IMR-90 (cell line): ENCODE measurements at regions not wholly inside any gene's neighbourhood (a gene's known extent, or its start where the extent isn't known, plus 50 kb on each side); places are given as distances from the start of the nearest gene placed in this dataset.
A peak's percentile ranks its signal among the peaks of the same experiment; 100 is the strongest.

ENCODE experiments used
- ATAC-seq: fragments of 200-7000 bp; cut with Tn5 transposase; 2 replicates; pipeline ENCODE4 v1.9.1; 2020; ENCODE audit warnings: low read depth, mild to moderate bottlenecking, moderate library complexity
- BruUV-seq: library from RNA; stranded (reverse); fragments of 400-500 nt; replicated peaks from 2 replicates; lab custom pipeline; 2021; lab: Mats Ljungman, UMichigan
- CTCF ChIA-PET: fragments of 300-600 bp; formaldehyde crosslinking; extraction: SDS; loops from one replicate; lab custom pipeline; 2021; ENCODE audit warnings: antibody characterized with exemption; lab: Yijun Ruan, JAX
- POLR2A ChIA-PET: fragments of 300-600 bp; sonication (Branson Sonifier 250); formaldehyde crosslinking; loops from one replicate; lab custom pipeline; 2022; ENCODE audit warnings: antibody characterized with exemption; ENCODE audit not compliant: unreplicated experiment; lab: Charles Lee
- DNase-seq: peaks from one replicate; pipeline ENCODE4 v3.0.0; 2013
- H2AFZ ChIP-seq: replicated peaks from 2 replicates; pipeline ENCODE3; 2013; ENCODE audit warnings: low read length, mild to moderate bottlenecking; ENCODE audit not compliant: poor library complexity
- H2AK5ac ChIP-seq: 2 replicates; pipeline ENCODE4 v1.6.1; 2013; ENCODE audit warnings: low read depth, low read length, inconsistent platforms
- H2AK9ac ChIP-seq: replicated peaks from 2 replicates; pipeline ENCODE3; 2013; ENCODE audit warnings: mild to moderate bottlenecking, low read depth, low read length, moderate library complexity; ENCODE audit not compliant: poor library complexity
- H2BK120ac ChIP-seq: 2 replicates; pipeline ENCODE4 v1.6.1; 2013; ENCODE audit warnings: low read depth, low read length, inconsistent platforms
- H2BK15ac ChIP-seq: 3 replicates; pipeline ENCODE4 v1.6.1; 2013; ENCODE audit warnings: low read depth, low read length, inconsistent platforms
- H2BK20ac ChIP-seq: 2 replicates; pipeline ENCODE4 v1.6.1; 2013; ENCODE audit warnings: low read depth, mild to moderate bottlenecking, inconsistent platforms, low read length, moderate library complexity
- H2BK5ac ChIP-seq: 2 replicates; pipeline ENCODE4 v1.6.1; 2013; ENCODE audit warnings: mild to moderate bottlenecking, low read depth, low read length, inconsistent platforms; ENCODE audit not compliant: poor library complexity, severe bottlenecking
- H3K14ac ChIP-seq: replicated peaks from 2 replicates; pipeline ENCODE4 v1.6.1; 2013; ENCODE audit warnings: low read depth, low read length, inconsistent platforms
- H3K18ac ChIP-seq: 2 replicates; pipeline ENCODE4 v1.6.1; 2013; ENCODE audit warnings: low read depth, low read length, control low read depth
- H3K23ac ChIP-seq: 2 replicates; pipeline ENCODE4 v1.6.1; 2013; ENCODE audit warnings: low read depth, low read length, inconsistent platforms
- H3K27ac ChIP-seq: 2 replicates; pipeline ENCODE4 v1.5.1; 2013; ENCODE audit warnings: mild to moderate bottlenecking, control low read depth, low read length; ENCODE audit not compliant: insufficient read depth
- H3K27me3 ChIP-seq: 2 replicates; pipeline ENCODE4 v1.6.1; 2013; ENCODE audit warnings: low read length; ENCODE audit not compliant: control insufficient read depth, insufficient read depth
- H3K36me3 ChIP-seq: 2 replicates; pipeline ENCODE4 v1.6.1; 2013; ENCODE audit warnings: low read length, mixed read lengths; ENCODE audit not compliant: control insufficient read depth, insufficient read depth
- H3K4ac ChIP-seq: 2 replicates; pipeline ENCODE4 v1.6.1; 2013; ENCODE audit warnings: low read depth, low read length, inconsistent platforms
- H3K4me1 ChIP-seq: 2 replicates; pipeline ENCODE4 v1.6.1; 2013; ENCODE audit warnings: low read length, mixed read lengths; ENCODE audit not compliant: control insufficient read depth, insufficient read depth
- H3K4me2 ChIP-seq: 2 replicates; pipeline ENCODE4 v1.6.1; 2013; ENCODE audit warnings: low read depth, mild to moderate bottlenecking, control low read depth, low read length, moderate library complexity
- H3K4me3 ChIP-seq: 2 replicates; pipeline ENCODE4 v1.5.1; 2013; ENCODE audit warnings: low read depth, mild to moderate bottlenecking, control low read depth, low read length, moderate library complexity; ENCODE audit not compliant: insufficient read depth
- H3K56ac ChIP-seq: 2 replicates; pipeline ENCODE4 v1.6.1; 2013; ENCODE audit warnings: low read length, inconsistent platforms; ENCODE audit not compliant: insufficient read depth; ENCODE audit errors: extremely low read depth
- H3K79me1 ChIP-seq, 2 experiments: 2 replicates each; pipeline ENCODE4 v1.6.1; 2013; ENCODE audit warnings: low read length in 2 of 2, inconsistent platforms in 1 of 2, low read depth in 1 of 2
- H3K9ac ChIP-seq: 2 replicates; pipeline ENCODE4 v1.6.1; 2013; ENCODE audit warnings: low read depth, low read length, control low read depth
- H3K9me1 ChIP-seq: 2 replicates; pipeline ENCODE4 v1.6.1; 2013; ENCODE audit warnings: low read length, inconsistent platforms; ENCODE audit not compliant: insufficient read depth
- H3K9me3 ChIP-seq: 2 replicates; pipeline ENCODE4 v1.6.1; 2013; ENCODE audit warnings: low read length; ENCODE audit not compliant: control insufficient read depth, insufficient read depth
- H4K20me1 ChIP-seq: 2 replicates; pipeline ENCODE4 v1.6.1; 2013; ENCODE audit warnings: low read length, inconsistent platforms; ENCODE audit not compliant: insufficient read depth
- H4K5ac ChIP-seq: 2 replicates; pipeline ENCODE4 v1.6.1; 2013; ENCODE audit warnings: mild to moderate bottlenecking, low read depth, low read length, control low read depth
- H4K8ac ChIP-seq, 2 experiments: 2 replicates each; pipeline ENCODE4 v1.6.1; 2013; ENCODE audit warnings: low read depth in 2 of 2, low read length in 2 of 2, control low read depth in 1 of 2, inconsistent platforms in 1 of 2
- H4K91ac ChIP-seq: 2 replicates; pipeline ENCODE4 v1.6.1; 2013; ENCODE audit warnings: low read depth, low read length, inconsistent platforms; ENCODE audit not compliant: insufficient read depth
- MAFK ChIP-seq: IDR thresholded peaks from 2 replicates; pipeline ENCODE4 v1.6.1; 2012; ENCODE audit warnings: low read depth, low read length, improper control_type of control experiment
- RCOR1 ChIP-seq: IDR thresholded peaks from 2 replicates; pipeline ENCODE4 v1.6.1; 2012; ENCODE audit warnings: mild to moderate bottlenecking, low read length, improper control_type of control experiment; ENCODE audit not compliant: insufficient replicate concordance
- WGBS, 2 experiments: methylation state at CpG; one replicate each; pipeline versions ENCODE4 v1.1.5 to v1.1.7; 2013; ENCODE audit warnings: missing lambda C conversion rate in 2 of 2; ENCODE audit not compliant: insufficient read length in 1 of 2; ENCODE audit errors: extremely low coverage in 2 of 2; 5-methylcytosine and 5-hydroxymethylcytosine counted together
- dilution Hi-C: fragments of 300-500 bp; cut with HindIII; formaldehyde crosslinking; loops from one replicate; pipeline ENCODE4 v1.14.3; 2018; ENCODE audit warnings: low sequenced_read_pairs; ENCODE audit not compliant: unreplicated experiment
- in situ Hi-C: fragments of 300-500 bp; cut with MboI; formaldehyde crosslinking; loops from 3 replicates; pipeline ENCODE4 v1.14.3; 2019; ENCODE audit warnings: low sequenced_read_pairs, inconsistent platforms, mixed read lengths
- intact Hi-C: fragments of 100-400 bp; cut with micrococcal nuclease; formaldehyde crosslinking; loops from 2 replicates; pipeline ENCODE4 v1.10.0; 2022

DNA sequence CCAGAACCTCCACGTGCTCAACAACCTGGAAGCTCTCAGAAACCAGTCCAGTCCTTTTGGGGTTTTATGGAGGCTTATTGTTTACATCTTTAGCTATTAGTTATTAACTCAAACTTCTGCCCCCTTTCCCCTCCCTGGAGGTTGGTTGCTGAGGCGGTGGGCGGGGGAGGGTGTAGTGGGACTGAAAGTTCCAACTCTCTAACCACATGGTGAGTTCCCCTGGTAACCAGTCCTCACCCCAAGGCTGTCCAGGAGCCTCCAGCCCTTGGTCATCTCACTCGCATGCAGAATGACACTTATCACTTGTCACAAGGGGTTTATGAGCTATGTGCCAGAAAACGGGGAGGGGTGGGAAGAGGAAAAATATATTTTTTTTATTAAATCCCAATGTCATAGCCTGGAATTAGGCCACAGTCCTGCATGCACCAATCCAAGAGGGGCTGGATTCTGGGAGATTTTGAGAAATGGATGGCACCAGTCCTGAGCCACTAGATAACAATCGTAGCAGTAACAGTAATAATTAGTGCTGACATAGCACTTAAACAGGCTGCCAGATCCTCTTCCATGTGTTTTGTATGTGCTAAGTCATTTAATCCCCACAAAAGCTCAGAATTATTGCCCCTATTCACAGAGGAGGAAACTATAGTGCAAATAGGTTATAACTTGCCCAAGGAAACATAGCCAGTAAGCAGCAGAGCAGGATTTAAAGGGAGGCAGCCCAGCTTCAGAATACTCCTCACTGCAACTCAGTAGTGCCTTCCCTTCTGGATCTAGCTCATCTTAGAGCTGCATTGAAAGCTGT lies 85.7 kb downstream of the CRYGS start:
- no peak overlapping the region for H3K9ac ChIP-seq
- H3K9me3 ChIP-seq: no peaks in the 10 kb centered on the region
- no peak overlapping the region for H3K4me2 ChIP-seq
- dilution Hi-C loops: no loop called here
- H3K27me3 ChIP-seq: peaks cover 12% of the 10 kb centered on the region
- H3K56ac ChIP-seq: no peak overlapping the region
- no peak overlapping the region for H2AK5ac ChIP-seq
- H3K14ac ChIP-seq: no peak overlapping the region
- H2BK5ac ChIP-seq: no peak overlapping the region
- no peak overlapping the region for H4K8ac ChIP-seq
- no peak overlapping the region for H3K23ac ChIP-seq
- no peak overlapping the region for H4K5ac ChIP-seq
- BruUV-seq: no TSS peak
- H3K18ac ChIP-seq: no peak overlapping the region
- no peak overlapping the region for H3K4me3 ChIP-seq
- ChIA-PET POLR2A (no interaction called here), CTCF (no interaction called here)
- no peaks in the 10 kb centered on the region for H3K36me3 ChIP-seq
- H2BK120ac ChIP-seq: no peak overlapping the region
- no peak overlapping the region for H3K4ac ChIP-seq
- no CpG with 5 or more reads among the region's 6 CpGs for WGBS, 2 experiments
- intact Hi-C loops: no loop called here
- H3K79me1 ChIP-seq: no peaks in the 10 kb centered on the region
- no peak overlapping the region for H3K27ac ChIP-seq
- H4K91ac ChIP-seq: no peak overlapping the region
- H3K4me1 ChIP-seq: no peaks in the 10 kb centered on the region
- H2BK20ac ChIP-seq: no peak overlapping the region
- no peak for TF ChIP-seq RCOR1
- TF ChIP-seq MAFK: peak; percentile 93
- in situ Hi-C loops: no loop called here
- H2AK9ac ChIP-seq: no peak overlapping the region
- H2BK15ac ChIP-seq: no peak overlapping the region
- peak; percentile 35; the same call in 1 of the 2 replicates for ATAC-seq
- H2AFZ ChIP-seq: no peak overlapping the region
- no peaks in the 10 kb centered on the region for H3K9me1 ChIP-seq
- DNase-seq: no peak
- no peaks in the 10 kb centered on the region for H4K20me1 ChIP-seq
